GM18517 (cell line): ENCODE measurements at regions not wholly inside any gene's neighbourhood (a gene's known extent, or its start where the extent isn't known, plus 50 kb on each side); places are given as distances from the start of the nearest gene placed in this dataset.
"Not testable (repeated sequence)": the region's sequence is repeated elsewhere in the genome, so short reads cannot be mapped to it uniquely, and the experiment has no call there.

Experiments used
- ATAC-seq: cut with Tn5 transposase; IDR thresholded peaks from one replicate; pipeline ENCODE4 v1.9.1; 2021; ENCODE audit warnings: mild to moderate bottlenecking, moderate library complexity; ENCODE audit not compliant: unreplicated experiment

GRCh38 chr5:17398866-17399835 is 98.9 kb upstream of the TAF11L2 start:
- no peak for ATAC-seq

- ATAC-seq = no peak
Observed at GRCh38 chr5:17399931-17400330, 98.1 kb upstream of the TAF11L2 start.

GRCh38 chr5:17400724-17401469 is 97.1 kb upstream of the TAF11L2 start:
- ATAC-seq = no peak

GRCh38 chr5:17401470-17402288 is 96.4 kb upstream of the TAF11L2 start:
- no peak for ATAC-seq

GRCh38 chr5:17402289-17403121 is 95.5 kb upstream of the TAF11L2 start:
- ATAC-seq = no peak

- no peak for ATAC-seq
Observed at GRCh38 chr5:17403695-17404490, 94.1 kb upstream of the TAF11L2 start.

GRCh38 chr5:17405976-17406375 is 92.1 kb upstream of the TAF11L2 start:
- no peak for ATAC-seq

- no peak for ATAC-seq
Observed at GRCh38 chr5:17406423-17406838, 91.6 kb upstream of the TAF11L2 start.

- no peak for ATAC-seq
Observed at GRCh38 chr5:17411436-17412402, 86.3 kb upstream of the TAF11L2 start.

- no peak for ATAC-seq
Observed at GRCh38 chr5:17412760-17413671, 85.0 kb upstream of the TAF11L2 start.

- ATAC-seq = no peak
Observed at GRCh38 chr5:17413691-17414090, 84.3 kb upstream of the TAF11L2 start.

- ATAC-seq = no peak
Observed at GRCh38 chr5:17415321-17415758, 82.7 kb upstream of the TAF11L2 start.

GRCh38 chr5:17416374-17416773 is 81.7 kb upstream of the TAF11L2 start:
- not testable (repeated sequence) for ATAC-seq

- ATAC-seq = no peak
Observed at GRCh38 chr5:17424674-17425073, 73.4 kb upstream of the TAF11L2 start.

GRCh38 chr5:17425385-17426070 is 72.5 kb upstream of the TAF11L2 start:
- ATAC-seq = no peak

- ATAC-seq = peak; percentile 79
Observed at GRCh38 chr5:17426104-17426749, 71.8 kb upstream of the TAF11L2 start.
